ENCODE measurements at regions not wholly inside any gene's neighbourhood (a gene's known extent, or its start where the extent isn't known, plus 50 kb on each side); places are given as distances from the start of the nearest gene placed in this dataset.

- no peak for TF ChIP-seq CTCF (IDR thresholded peaks at IDR 0.05)
- TF ChIP-seq EP300 (IDR thresholded peaks at IDR 0.05; ENCODE audit: low read depth) = no peak
- TF ChIP-seq POLR2AphosphoS5 (IDR thresholded peaks at IDR 0.05) = no peak
- no peak for TF ChIP-seq POLR2A (IDR thresholded peaks at IDR 0.05)
Observed at GRCh38 chr3:88996691-88997090, 110.7 kb upstream of the EPHA3 start.

All from transverse colon (tissue), 4 donors.